ENCODE measurements at regions not wholly inside any gene's neighbourhood (a gene's known extent, or its start where the extent isn't known, plus 50 kb on each side); places are given as distances from the start of the nearest gene placed in this dataset.

- TF ChIP-seq POLR2AphosphoS5 (IDR thresholded peaks at IDR 0.05; ENCODE audit: low read depth, low read length) (no peak), POLR2A (IDR thresholded peaks at IDR 0.05; ENCODE audit: low read depth, low read length) (no peak)
These were observed 200.1 kb upstream of the CAMK1G start for GRCh38 chr1:209383422-209383821.

Data from GM12892 (cell line).